ENCODE measurements at regions not wholly inside any gene's neighbourhood (a gene's known extent, or its start where the extent isn't known, plus 50 kb on each side); places are given as distances from the start of the nearest gene placed in this dataset.

- H3K4me3 ChIP-seq (ENCODE audit: low read depth, low read length), result no peak overlapping the region
- no peak for DNase-seq (ENCODE audit: low read depth)
- no peak for TF ChIP-seq CTCF (IDR thresholded peaks at IDR 0.05; ENCODE audit: low read depth, low read length, missing control alignments)
- in situ Hi-C loops (cut with HindIII; ENCODE audit: low sequenced_read_pairs), result no loop called here
These were observed 355.5 kb upstream of the TSHZ2 start for GRCh38 chr20:52616629-52617028.

- TF ChIP-seq CTCF (IDR thresholded peaks at IDR 0.05; ENCODE audit: low read depth, low read length, missing control alignments), result no peak
- no peak for DNase-seq (ENCODE audit: low read depth)
- H3K4me3 ChIP-seq (ENCODE audit: low read depth, low read length), result no peak overlapping the region
- in situ Hi-C loops (cut with HindIII; ENCODE audit: low sequenced_read_pairs), result no loop called here
These were observed 357.9 kb upstream of the TSHZ2 start for GRCh38 chr20:52614051-52614863.

- no peak for TF ChIP-seq CTCF (IDR thresholded peaks at IDR 0.05; ENCODE audit: low read depth, low read length, missing control alignments)
These were observed 360.0 kb upstream of the TSHZ2 start for GRCh38 chr20:52612046-52612632.

GRCh38 chr20:52610749-52611148 lies 361.4 kb upstream of the TSHZ2 start:
- DNase-seq (ENCODE audit: low read depth), result no peak
- in situ Hi-C loops (cut with HindIII; ENCODE audit: low sequenced_read_pairs), result no loop called here
- TF ChIP-seq CTCF (IDR thresholded peaks at IDR 0.05; ENCODE audit: low read depth, low read length, missing control alignments), result no peak
- H3K4me3 ChIP-seq (ENCODE audit: low read depth, low read length), result no peak overlapping the region

More at GRCh38 chr20:52612046-52612632, 360.0 kb upstream of the TSHZ2 start:
- no peak for DNase-seq (ENCODE audit: low read depth)
- H3K4me3 ChIP-seq (ENCODE audit: low read depth, low read length), result no peak overlapping the region
- in situ Hi-C loops (cut with HindIII; ENCODE audit: low sequenced_read_pairs), result no loop called here

GRCh38 chr20:52601295-52601971 lies 370.7 kb upstream of the TSHZ2 start:
- no peak for DNase-seq (ENCODE audit: low read depth)

More at GRCh38 chr20:52601295-52601971, 370.7 kb upstream of the TSHZ2 start:
- no peak overlapping the region for H3K4me3 ChIP-seq (ENCODE audit: low read depth, low read length)
- no peak for TF ChIP-seq CTCF (IDR thresholded peaks at IDR 0.05; ENCODE audit: low read depth, low read length, missing control alignments)
- in situ Hi-C loops (cut with HindIII; ENCODE audit: low sequenced_read_pairs), result no loop called here
